Right lobe of liver (tissue), 4 donors: ENCODE measurements at regions not wholly inside any gene's neighbourhood (a gene's known extent, or its start where the extent isn't known, plus 50 kb on each side); places are given as distances from the start of the nearest gene placed in this dataset.

Experiments used
- CTCF ChIP-seq, 4 donors: fragments of 200-600 bp in 3 of 4; fragments of 450-650 bp in 1 of 4; IDR thresholded peaks; one replicate each; pipeline versions ENCODE4 v1.5.1 to v1.8.0; 2016 to 2022; ENCODE audit warnings: antibody characterized with exemption in 4 of 4, mild to moderate bottlenecking in 2 of 4
- POLR2A ChIP-seq: fragments of 450-650 bp; IDR thresholded peaks from one replicate; pipeline ENCODE4 v1.6.1; 2017; ENCODE audit warnings: antibody characterized with exemption, mild to moderate bottlenecking
- donor health status: DM: no; HTN: no; CAD: no.
- donor health status: DM: no; HTN: no; CAD: no.
- donor health status: DM: no; HTN: yes; CAD: no.

GRCh38 chr15:49752517-49752916, 131.7 kb downstream of the DTWD1 start:
- TF ChIP-seq POLR2A (no peak), CTCF (IDR thresholded peaks at IDR 0.05) (no peak)
